ENCODE measurements at regions not wholly inside any gene's neighbourhood (a gene's known extent, or its start where the extent isn't known, plus 50 kb on each side); places are given as distances from the start of the nearest gene placed in this dataset.
"Not testable (repeated sequence)": the region's sequence is repeated elsewhere in the genome, so short reads cannot be mapped to it uniquely, and the experiment has no call there.

GRCh38 chr12:127962303-127962702 lies 304.7 kb upstream of the TMEM132C start:
- no peak for DNase-seq (ENCODE audit: low spot score)

GRCh38 chr12:127963933-127964332 lies 303.0 kb upstream of the TMEM132C start:
- DNase-seq (ENCODE audit: low spot score): no peak

GRCh38 chr12:127964717-127965116 lies 302.3 kb upstream of the TMEM132C start:
- DNase-seq (ENCODE audit: low spot score): no peak

GRCh38 chr12:127966331-127966730 lies 300.6 kb upstream of the TMEM132C start:
- no peak for DNase-seq (ENCODE audit: low spot score)

- DNase-seq (ENCODE audit: low spot score): no peak
Observed at GRCh38 chr12:127970491-127970890, 296.5 kb upstream of the TMEM132C start.

GRCh38 chr12:127980585-127980984 lies 286.4 kb upstream of the TMEM132C start:
- no peak for DNase-seq (ENCODE audit: low spot score)

- no peak for DNase-seq (ENCODE audit: low spot score)
Observed at GRCh38 chr12:127981875-127982274, 285.1 kb upstream of the TMEM132C start.

- not testable (repeated sequence) for DNase-seq (ENCODE audit: low spot score)
Observed at GRCh38 chr12:127983213-127983791, 283.7 kb upstream of the TMEM132C start.

GRCh38 chr12:127984386-127985055 lies 282.4 kb upstream of the TMEM132C start:
- DNase-seq (ENCODE audit: low spot score): no peak

GRCh38 chr12:127987199-127987901 lies 279.6 kb upstream of the TMEM132C start:
- DNase-seq (ENCODE audit: low spot score): no peak

- no peak for DNase-seq (ENCODE audit: low spot score)
Observed at GRCh38 chr12:127991485-127991884, 275.5 kb upstream of the TMEM132C start.

GRCh38 chr12:127998988-127999387 lies 268.0 kb upstream of the TMEM132C start:
- no peak for DNase-seq (ENCODE audit: low spot score)

GRCh38 chr12:128004383-128004938 lies 262.5 kb upstream of the TMEM132C start:
- no peak for DNase-seq (ENCODE audit: low spot score)

GRCh38 chr12:128007250-128007649 lies 259.7 kb upstream of the TMEM132C start:
- no peak for DNase-seq (ENCODE audit: low spot score)

- no peak for DNase-seq (ENCODE audit: low spot score)
Observed at GRCh38 chr12:128008341-128008740, 258.6 kb upstream of the TMEM132C start.

- no peak for DNase-seq (ENCODE audit: low spot score)
Observed at GRCh38 chr12:128009108-128009507, 257.9 kb upstream of the TMEM132C start.

- no peak for DNase-seq (ENCODE audit: low spot score)
Observed at GRCh38 chr12:128012110-128012509, 254.9 kb upstream of the TMEM132C start.

GRCh38 chr12:128015276-128015675 lies 251.7 kb upstream of the TMEM132C start:
- DNase-seq (ENCODE audit: low spot score): no peak

GRCh38 chr12:128018067-128018466 lies 248.9 kb upstream of the TMEM132C start:
- DNase-seq (ENCODE audit: low spot score): no peak

GRCh38 chr12:128019996-128020544 lies 246.9 kb upstream of the TMEM132C start:
- DNase-seq (ENCODE audit: low spot score): no peak

- no peak for DNase-seq (ENCODE audit: low spot score)
Observed at GRCh38 chr12:128021561-128021960, 245.4 kb upstream of the TMEM132C start.

- no peak for DNase-seq (ENCODE audit: low spot score)
Observed at GRCh38 chr12:128025589-128026245, 241.3 kb upstream of the TMEM132C start.
